ENCODE measurements at regions not wholly inside any gene's neighbourhood (a gene's known extent, or its start where the extent isn't known, plus 50 kb on each side); places are given as distances from the start of the nearest gene placed in this dataset.

- TF ChIP-seq EZH2 (IDR thresholded peaks at IDR 0.05; ENCODE audit: low read length, unreplicated experiment) = no peak
- no peak for TF ChIP-seq CTCF (conservative IDR thresholded peaks at IDR 0.05; ENCODE audit: low read depth, low read length)
- TF ChIP-seq EZH2phosphoT487 (IDR thresholded peaks at IDR 0.05; ENCODE audit: borderline replicate concordance, low read length) = no peak
- ChIA-PET CTCF (no interaction called here), POLR2A (ENCODE audit: unreplicated experiment) (no interaction called here)
- Histone ChIP-seq H2AFZ (ENCODE audit: low read length) (no peak overlapping the region), H3K27me3 (ENCODE audit: low read length) (peaks cover 10% of the 10 kb centered on the region; the same call in 1 of the 2 replicates), H4K20me1 (ENCODE audit: low read length) (no peaks in the 10 kb centered on the region), H3K36me3 (ENCODE audit: low read depth, low read length) (no peaks in the 10 kb centered on the region), H3K9ac (ENCODE audit: low read length) (no peak overlapping the region), H3K27ac (ENCODE audit: low read length) (no peak overlapping the region), H3K4me3 (ENCODE audit: low read length) (no peak overlapping the region), H3K9me3 (ENCODE audit: low read length) (no peaks in the 10 kb centered on the region), H3K9me2 (replicated peaks; ENCODE audit: low read length) (no peaks in the 10 kb centered on the region), H3K79me2 (ENCODE audit: low read length) (no peaks in the 10 kb centered on the region), H3K4me1 (ENCODE audit: insufficient read depth, low read length) (no peaks in the 10 kb centered on the region), H3K4me2 (ENCODE audit: low read length) (no peak overlapping the region), H3F3A (ENCODE audit: low read length, unreplicated experiment) (no peaks in the 10 kb centered on the region)
- no TSS peak for BruUV-seq (replicated peaks)
- ATAC-seq = no peak
- intact Hi-C loops (cut with micrococcal nuclease) = no loop called here
- no peak for DNase-seq
Measured at GRCh38 chr6:20028143-20028542, 184.1 kb downstream of the MBOAT1 start.

DNA sequence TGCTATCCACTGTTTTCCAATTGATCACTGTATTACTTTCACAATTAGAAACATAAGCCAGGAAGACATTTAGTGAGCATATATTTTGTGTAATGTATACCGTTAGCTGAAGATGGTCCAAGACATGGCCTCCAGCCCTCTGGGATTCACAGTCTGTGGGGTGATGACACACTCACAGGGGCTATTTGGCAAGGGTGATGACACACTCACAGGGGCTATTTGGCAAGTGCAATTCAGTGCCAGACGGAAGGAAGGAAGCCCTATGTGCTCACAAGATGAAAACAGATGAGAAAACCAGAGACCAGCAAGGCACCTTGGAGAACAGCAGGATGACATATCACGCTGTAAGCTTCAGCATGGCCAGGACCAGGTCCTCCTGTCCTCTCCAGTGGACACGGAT, 183.7 kb downstream of the MBOAT1 start:
- Histone ChIP-seq H3K9me2 (replicated peaks; ENCODE audit: low read length) (no peaks in the 10 kb centered on the region), H3K9ac (ENCODE audit: low read length) (no peak overlapping the region), H3K9me3 (ENCODE audit: low read length) (no peaks in the 10 kb centered on the region), H3K79me2 (ENCODE audit: low read length) (no peaks in the 10 kb centered on the region), H3K36me3 (ENCODE audit: low read depth, low read length) (no peaks in the 10 kb centered on the region), H3K27ac (ENCODE audit: low read length) (no peak overlapping the region), H3F3A (ENCODE audit: low read length, unreplicated experiment) (no peaks in the 10 kb centered on the region), H2AFZ (ENCODE audit: low read length) (no peak overlapping the region), H3K4me1 (ENCODE audit: insufficient read depth, low read length) (no peaks in the 10 kb centered on the region), H3K4me3 (ENCODE audit: low read length) (no peak overlapping the region), H3K4me2 (ENCODE audit: low read length) (no peak overlapping the region), H4K20me1 (ENCODE audit: low read length) (no peaks in the 10 kb centered on the region), H3K27me3 (ENCODE audit: low read length) (peaks cover 10% of the 10 kb centered on the region; the same call in 1 of the 2 replicates)
- no TSS peak for BruUV-seq (replicated peaks)
- TF ChIP-seq EZH2 (IDR thresholded peaks at IDR 0.05; ENCODE audit: low read length, unreplicated experiment) (no peak), EZH2phosphoT487 (IDR thresholded peaks at IDR 0.05; ENCODE audit: borderline replicate concordance, low read length) (no peak), CTCF (conservative IDR thresholded peaks at IDR 0.05; ENCODE audit: low read depth, low read length) (no peak)
- POLR2A ChIA-PET (ENCODE audit: unreplicated experiment) = no interaction called here
- no peak for DNase-seq
- intact Hi-C loops (cut with micrococcal nuclease) = no loop called here
- no peak for ATAC-seq
- CTCF ChIA-PET = no interaction called here

DNA sequence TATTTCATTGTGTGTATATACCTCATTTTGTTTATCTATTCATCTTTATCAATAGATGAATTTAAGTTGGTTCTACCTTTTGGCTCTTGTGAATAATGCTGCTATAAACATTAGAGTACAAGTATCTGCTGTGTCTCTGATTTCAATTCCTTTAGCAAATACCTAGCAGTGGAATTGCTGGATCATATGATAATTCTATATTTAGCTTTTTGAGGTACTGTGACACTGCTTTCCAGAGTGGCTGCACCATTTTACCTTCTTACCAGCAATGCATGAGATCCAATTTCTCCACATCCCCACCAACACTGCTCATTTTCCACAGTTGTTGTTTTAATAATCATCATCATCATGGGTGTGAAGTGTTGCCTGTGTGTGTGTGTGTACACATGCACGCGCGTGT, 182.3 kb downstream of the MBOAT1 start:
- no peak overlapping the region for H3K9ac ChIP-seq (ENCODE audit: low read length)
- CTCF ChIA-PET = no interaction called here
- no peak for ATAC-seq
- no peak for DNase-seq
- no peaks in the 10 kb centered on the region for H3K4me1 ChIP-seq (ENCODE audit: insufficient read depth, low read length)
- intact Hi-C loops (cut with micrococcal nuclease) = no loop called here
- BruUV-seq (replicated peaks) = no TSS peak
- no peaks in the 10 kb centered on the region for H3F3A ChIP-seq (ENCODE audit: low read length, unreplicated experiment)
- no peaks in the 10 kb centered on the region for H3K36me3 ChIP-seq (ENCODE audit: low read depth, low read length)
- no peaks in the 10 kb centered on the region for H3K9me3 ChIP-seq (ENCODE audit: low read length)
- no peak overlapping the region for H2AFZ ChIP-seq (ENCODE audit: low read length)
- no peak for TF ChIP-seq CTCF (conservative IDR thresholded peaks at IDR 0.05; ENCODE audit: low read depth, low read length)
- TF ChIP-seq EZH2phosphoT487 (IDR thresholded peaks at IDR 0.05; ENCODE audit: borderline replicate concordance, low read length) = no peak
- no peak for TF ChIP-seq EZH2 (IDR thresholded peaks at IDR 0.05; ENCODE audit: low read length, unreplicated experiment)
- H3K4me2 ChIP-seq (ENCODE audit: low read length) = no peak overlapping the region
- POLR2A ChIA-PET (ENCODE audit: unreplicated experiment) = no interaction called here
- no peak overlapping the region for H3K27ac ChIP-seq (ENCODE audit: low read length)
- no peaks in the 10 kb centered on the region for H3K9me2 ChIP-seq (replicated peaks; ENCODE audit: low read length)
- H3K79me2 ChIP-seq (ENCODE audit: low read length) = no peaks in the 10 kb centered on the region
- peaks cover 4% of the 10 kb centered on the region; the same call in 1 of the 2 replicates for H3K27me3 ChIP-seq (ENCODE audit: low read length)
- H4K20me1 ChIP-seq (ENCODE audit: low read length) = no peaks in the 10 kb centered on the region
- H3K4me3 ChIP-seq (ENCODE audit: low read length) = no peak overlapping the region
